Tibial artery (tissue), 4 donors: ENCODE measurements at regions not wholly inside any gene's neighbourhood (a gene's known extent, or its start where the extent isn't known, plus 50 kb on each side); places are given as distances from the start of the nearest gene placed in this dataset.

Source experiments
- DNase-seq, 2 donors: peaks; one replicate each; pipeline ENCODE4 v3.0.0-alpha.2; 2019
- H3K27ac ChIP-seq, 2 donors: fragments of 200-600 bp; sonication (generic) in 1 of 2; 1 replicate in 1 of 2; 2 replicates in 1 of 2; pipeline ENCODE4 v1.5.1; 2018 to 2019; ENCODE audit warnings: mild to moderate bottlenecking in 1 of 2
- H3K27me3 ChIP-seq, 2 donors: fragments of 200-600 bp; sonication (generic) in 1 of 2; one replicate each; pipeline versions ENCODE4 v1.5.1 to v1.6.0; 2016 to 2019
- H3K36me3 ChIP-seq, 3 donors: fragments of 200-600 bp; sonication (generic) in 2 of 3; one replicate each; pipeline ENCODE4 v1.5.1; 2016 to 2019; ENCODE audit warnings: mild to moderate bottlenecking in 2 of 3
- H3K4me1 ChIP-seq, 4 donors: fragments of 200-600 bp; sonication (generic) in 2 of 4; 1 replicate in 3 of 4; 2 replicates in 1 of 4; pipeline ENCODE4 v1.5.1; 2016 to 2019
- H3K4me3 ChIP-seq, 2 donors: fragments of 200-600 bp; sonication (generic) in 1 of 2; 1 replicate in 1 of 2; 2 replicates in 1 of 2; pipeline ENCODE4 v1.5.1; 2018 to 2019; ENCODE audit warnings: mild to moderate bottlenecking in 2 of 2
- H3K9me3 ChIP-seq, 3 donors: fragments of 200-600 bp; sonication (generic) in 1 of 3; one replicate each; pipeline ENCODE4 v1.5.1; 2016 to 2019
- intact Hi-C: fragments of 100-400 bp; cut with DNase I; formaldehyde crosslinking; loops from one replicate; pipeline ENCODE4 v1.15.0; 2023; ENCODE audit warnings: low total_unique reads
- TF ChIP-seq, protein P1 (sequence below), 2 experiments: fragments of 200-600 bp in 1 of 2; fragments of 450-650 bp in 1 of 2; IDR thresholded peaks; one replicate each; pipeline ENCODE4 v1.5.1; 2017 to 2019; ENCODE audit warnings: antibody characterized with exemption in 2 of 2, mild to moderate bottlenecking in 1 of 2, moderate library complexity in 1 of 2

DNA sequence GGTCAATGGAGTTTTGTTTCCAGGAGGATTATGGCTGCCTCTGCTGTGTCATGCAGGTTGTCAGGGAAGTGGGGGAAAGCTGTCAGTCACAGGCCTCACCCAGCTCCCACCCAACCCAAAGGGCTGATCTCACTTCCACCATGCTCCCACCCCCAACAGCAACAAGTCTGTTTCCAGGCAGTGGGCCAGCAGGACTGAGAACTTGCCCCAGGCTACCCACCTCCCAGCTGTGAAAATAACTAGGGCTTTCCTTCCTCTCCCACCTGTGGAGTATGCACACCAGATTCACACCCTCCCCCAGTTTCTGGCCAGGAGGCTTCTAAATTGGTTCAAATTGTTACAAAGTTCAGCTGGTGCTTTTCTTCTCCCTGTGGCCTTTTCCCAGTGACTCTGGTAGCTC is 95.6 kb upstream of the ACVR1 start:
- TF ChIP-seq, protein P1, sequence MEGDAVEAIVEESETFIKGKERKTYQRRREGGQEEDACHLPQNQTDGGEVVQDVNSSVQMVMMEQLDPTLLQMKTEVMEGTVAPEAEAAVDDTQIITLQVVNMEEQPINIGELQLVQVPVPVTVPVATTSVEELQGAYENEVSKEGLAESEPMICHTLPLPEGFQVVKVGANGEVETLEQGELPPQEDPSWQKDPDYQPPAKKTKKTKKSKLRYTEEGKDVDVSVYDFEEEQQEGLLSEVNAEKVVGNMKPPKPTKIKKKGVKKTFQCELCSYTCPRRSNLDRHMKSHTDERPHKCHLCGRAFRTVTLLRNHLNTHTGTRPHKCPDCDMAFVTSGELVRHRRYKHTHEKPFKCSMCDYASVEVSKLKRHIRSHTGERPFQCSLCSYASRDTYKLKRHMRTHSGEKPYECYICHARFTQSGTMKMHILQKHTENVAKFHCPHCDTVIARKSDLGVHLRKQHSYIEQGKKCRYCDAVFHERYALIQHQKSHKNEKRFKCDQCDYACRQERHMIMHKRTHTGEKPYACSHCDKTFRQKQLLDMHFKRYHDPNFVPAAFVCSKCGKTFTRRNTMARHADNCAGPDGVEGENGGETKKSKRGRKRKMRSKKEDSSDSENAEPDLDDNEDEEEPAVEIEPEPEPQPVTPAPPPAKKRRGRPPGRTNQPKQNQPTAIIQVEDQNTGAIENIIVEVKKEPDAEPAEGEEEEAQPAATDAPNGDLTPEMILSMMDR (IDR thresholded peaks at IDR 0.05): no peak
- intact Hi-C loops: no loop called here
- Histone ChIP-seq H3K4me3 (no peak overlapping the region), H3K27me3 (no peaks in the 10 kb centered on the region), H3K4me1 (no peaks in the 10 kb centered on the region), H3K36me3 (no peaks in the 10 kb centered on the region), H3K9me3 (no peaks in the 10 kb centered on the region), H3K27ac (no peak overlapping the region)
- no peak for DNase-seq

DNA sequence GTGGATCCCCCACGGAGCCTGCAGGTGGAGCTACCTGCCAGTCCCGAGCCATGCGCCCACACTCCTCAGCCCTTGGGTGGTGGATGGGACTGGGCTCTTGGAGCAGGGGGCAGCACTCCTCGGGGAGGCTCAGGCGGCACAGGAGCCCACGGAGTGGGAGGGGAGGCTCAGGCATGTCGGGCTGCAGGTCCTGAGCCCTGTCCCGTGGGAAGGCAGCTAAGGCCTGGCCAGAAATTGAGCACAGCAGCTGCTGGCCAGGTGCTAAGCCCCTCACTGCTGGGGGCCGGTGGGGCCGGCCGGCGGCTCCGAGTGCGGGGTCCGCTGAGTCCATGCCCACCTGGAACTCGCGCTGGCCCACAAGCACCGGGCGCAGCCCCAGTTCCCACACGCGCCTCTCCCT is 91.7 kb upstream of the ACVR1 start:
- no peak overlapping the region for H3K4me3 ChIP-seq
- no peaks in the 10 kb centered on the region for H3K4me1 ChIP-seq
- TF ChIP-seq, protein P1 (IDR thresholded peaks at IDR 0.05): no peak
- no peaks in the 10 kb centered on the region for H3K9me3 ChIP-seq
- no peaks in the 10 kb centered on the region for H3K27me3 ChIP-seq
- no peaks in the 10 kb centered on the region for H3K36me3 ChIP-seq
- H3K27ac ChIP-seq: no peak overlapping the region
- intact Hi-C loops: no loop called here
- DNase-seq: no peak

DNA sequence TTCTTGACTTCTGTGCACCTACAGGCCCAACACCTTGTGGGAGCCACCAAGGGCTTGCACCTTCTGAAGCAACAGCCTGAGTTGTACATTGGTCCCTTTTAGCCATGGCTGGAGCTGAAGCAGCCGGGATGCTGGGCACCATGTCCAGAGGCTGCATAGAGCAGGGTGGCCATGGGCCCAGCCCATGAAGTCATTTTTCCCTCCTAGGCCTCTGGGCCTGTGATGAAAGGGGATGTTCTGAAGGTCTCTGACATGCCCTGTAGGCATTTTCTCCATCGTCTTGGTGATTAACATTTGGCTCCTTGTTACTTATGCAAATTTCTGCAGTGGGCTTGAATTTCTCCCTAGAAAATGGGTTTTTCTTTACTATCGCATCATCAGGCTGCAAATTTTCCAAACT is 83.1 kb upstream of the ACVR1 start:
- H3K27ac ChIP-seq: no peak overlapping the region
- peaks cover 0 to 20% (median 10%) of the 10 kb centered on the region in 3 donors for H3K9me3 ChIP-seq
- no peaks in the 10 kb centered on the region for H3K36me3 ChIP-seq
- intact Hi-C loops: no loop called here
- DNase-seq: no peak
- TF ChIP-seq, protein P1 (IDR thresholded peaks at IDR 0.05): no peak
- no peaks in the 10 kb centered on the region for H3K27me3 ChIP-seq
- H3K4me3 ChIP-seq: no peak overlapping the region
- H3K4me1 ChIP-seq: no peaks in the 10 kb centered on the region

DNA sequence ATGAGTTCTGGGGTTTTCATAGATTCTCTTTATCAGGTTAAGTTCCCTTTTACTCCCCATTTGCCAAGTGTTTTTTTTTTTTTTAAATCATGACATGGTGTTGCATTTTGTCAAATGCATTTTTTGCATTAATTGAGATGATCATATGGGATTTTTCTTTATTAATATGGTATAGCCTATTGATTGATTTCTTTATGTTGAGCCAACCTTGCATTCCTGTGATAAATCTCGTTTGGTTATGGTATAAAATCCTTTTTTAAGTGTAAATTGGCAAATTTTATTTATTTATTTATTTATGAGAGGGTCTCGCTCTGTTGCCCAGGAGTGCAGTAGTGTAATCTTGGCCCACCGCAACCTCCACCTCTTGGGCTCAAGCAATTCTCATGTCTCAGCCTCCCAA is 81.5 kb upstream of the ACVR1 start:
- no peak overlapping the region for H3K27ac ChIP-seq
- intact Hi-C loops: no loop called here

DNA sequence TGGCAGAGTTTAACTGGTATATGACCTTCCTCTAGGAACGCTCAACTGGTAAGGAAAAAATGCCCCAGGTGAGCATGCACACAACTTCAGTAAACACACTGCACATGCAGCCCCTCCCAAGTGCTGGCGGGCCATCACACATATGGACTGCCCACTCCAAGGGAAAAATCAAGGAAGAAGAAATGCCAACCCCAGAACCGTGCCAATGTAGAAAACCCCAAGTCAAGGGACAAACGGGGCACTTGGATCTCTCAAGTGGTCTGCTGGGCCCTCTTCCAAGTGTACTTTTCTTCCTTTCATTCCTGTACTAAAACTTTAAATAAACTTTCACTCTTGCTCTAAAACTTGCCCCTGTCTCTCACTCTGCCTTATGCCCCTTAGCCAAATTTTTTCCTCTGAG is 76.4 kb upstream of the ACVR1 start:
- H3K4me1 ChIP-seq: no peaks in the 10 kb centered on the region
- peaks cover 0 to 13% (median 0%) of the 10 kb centered on the region in 3 donors for H3K9me3 ChIP-seq
- H3K36me3 ChIP-seq: no peaks in the 10 kb centered on the region
- no peak overlapping the region for H3K4me3 ChIP-seq
- DNase-seq: no peak
- intact Hi-C loops: no loop called here
- TF ChIP-seq, protein P1 (IDR thresholded peaks at IDR 0.05): no peak
- H3K27ac ChIP-seq: no peak overlapping the region
- no peaks in the 10 kb centered on the region for H3K27me3 ChIP-seq

More for the DNA sequence above, 81.5 kb upstream of the ACVR1 start:
- Histone ChIP-seq H3K4me1 (no peaks in the 10 kb centered on the region), H3K9me3 (peaks cover 0 to 20% (median 10%) of the 10 kb centered on the region in 3 donors), H3K27me3 (no peaks in the 10 kb centered on the region), H3K36me3 (no peaks in the 10 kb centered on the region), H3K4me3 (no peak overlapping the region)
- no peak for DNase-seq
- TF ChIP-seq, protein P1 (IDR thresholded peaks at IDR 0.05): no peak

DNA sequence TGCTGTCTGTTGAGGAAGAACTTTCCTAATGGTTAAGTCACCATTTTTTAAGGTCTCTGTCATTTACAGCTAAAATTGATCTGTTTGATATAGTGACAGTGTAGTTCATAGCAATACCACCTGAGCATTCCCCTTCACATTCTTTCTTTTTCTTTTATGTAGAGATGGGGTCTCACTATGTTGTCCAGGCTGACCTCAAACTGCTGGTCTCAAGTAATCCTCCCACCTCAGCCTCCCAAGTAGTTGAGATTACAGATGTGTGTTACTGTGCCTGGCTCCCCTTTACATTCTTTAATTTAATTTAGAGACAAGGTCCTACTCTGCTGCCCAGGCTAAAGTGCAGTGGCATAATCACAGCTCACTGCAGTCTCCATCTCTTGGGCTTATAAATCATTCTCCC is 72.7 kb upstream of the ACVR1 start:
- H3K9me3 ChIP-seq: no peaks in the 10 kb centered on the region
- DNase-seq: no peak
- H3K36me3 ChIP-seq: no peaks in the 10 kb centered on the region
- no peak overlapping the region for H3K27ac ChIP-seq
- H3K4me3 ChIP-seq: no peak overlapping the region
- no peaks in the 10 kb centered on the region for H3K4me1 ChIP-seq
- no peaks in the 10 kb centered on the region for H3K27me3 ChIP-seq
- intact Hi-C loops: no loop called here
- TF ChIP-seq, protein P1 (IDR thresholded peaks at IDR 0.05): no peak
